ENCODE measurements at regions not wholly inside any gene's neighbourhood (a gene's known extent, or its start where the extent isn't known, plus 50 kb on each side); places are given as distances from the start of the nearest gene placed in this dataset.

DNA sequence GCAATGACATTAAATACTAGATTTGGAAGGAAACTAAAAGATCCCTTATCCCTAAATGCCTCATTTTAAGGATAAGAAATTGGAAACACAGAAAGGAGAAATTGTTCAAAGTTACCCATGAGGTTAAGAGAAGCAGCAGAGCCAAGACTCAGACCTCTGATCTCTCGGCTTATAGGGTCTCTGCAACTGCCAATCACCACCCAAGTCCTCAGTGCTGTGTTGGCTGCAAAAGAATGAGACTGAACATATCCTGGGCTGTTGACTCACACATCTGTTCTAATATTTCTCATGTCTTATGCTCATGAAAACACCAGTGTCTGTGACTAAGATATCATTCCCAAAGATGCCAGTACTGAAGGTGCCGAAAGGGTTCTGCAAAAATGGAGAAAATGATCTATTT lies 153.3 kb downstream of the XPNPEP1 start:
- no peak overlapping the region for H3K9ac ChIP-seq (ENCODE audit: low read length)
- H3K9me2 ChIP-seq (ENCODE audit: low read depth, low read length): no peaks in the 10 kb centered on the region
- H3K79me2 ChIP-seq (ENCODE audit: insufficient read depth, low read length): no peaks in the 10 kb centered on the region
- no peaks in the 10 kb centered on the region for H3K27me3 ChIP-seq (ENCODE audit: insufficient read depth, low read length)
- H3K9me3 ChIP-seq (ENCODE audit: low read length): no peaks in the 10 kb centered on the region
- H3K36me3 ChIP-seq (ENCODE audit: insufficient read depth, low read length): no peaks in the 10 kb centered on the region
- no peak overlapping the region for H2AFZ ChIP-seq (ENCODE audit: low read length)
- no peaks in the 10 kb centered on the region for H4K20me1 ChIP-seq (ENCODE audit: insufficient read depth, low read length)
- H3K27ac ChIP-seq (ENCODE audit: low read depth, low read length, poor library complexity, severe bottlenecking): no peak overlapping the region
- no peak overlapping the region for H3K4me2 ChIP-seq (ENCODE audit: low read length)
- no peak overlapping the region for H3K4me3 ChIP-seq (ENCODE audit: low read depth, low read length, poor library complexity, severe bottlenecking)
- H3K4me1 ChIP-seq (ENCODE audit: insufficient read depth, low read length, severe bottlenecking): no peaks in the 10 kb centered on the region
- TF ChIP-seq CTCF (IDR thresholded peaks at IDR 0.05; ENCODE audit: low read length) (no peak), EZH2 (IDR thresholded peaks at IDR 0.05; ENCODE audit: borderline replicate concordance, low read length) (no peak)
- no peaks in the 10 kb centered on the region for H3F3A ChIP-seq (ENCODE audit: insufficient read depth, low read length)

GRCh38 chr10:109765838-109766237 lies 157.5 kb downstream of the XPNPEP1 start:
- no peak for TF ChIP-seq CTCF (IDR thresholded peaks at IDR 0.05; ENCODE audit: low read length)
- TF ChIP-seq EZH2 (IDR thresholded peaks at IDR 0.05; ENCODE audit: borderline replicate concordance, low read length): no peak
- Histone ChIP-seq H3K4me1 (ENCODE audit: insufficient read depth, low read length, severe bottlenecking) (no peaks in the 10 kb centered on the region), H3K9me3 (ENCODE audit: low read length) (no peaks in the 10 kb centered on the region), H3K9me2 (ENCODE audit: low read depth, low read length) (no peaks in the 10 kb centered on the region), H3K9ac (ENCODE audit: low read length) (no peak overlapping the region), H3K36me3 (ENCODE audit: insufficient read depth, low read length) (no peaks in the 10 kb centered on the region), H3K4me3 (ENCODE audit: low read depth, low read length, poor library complexity, severe bottlenecking) (no peak overlapping the region), H3F3A (ENCODE audit: insufficient read depth, low read length) (no peaks in the 10 kb centered on the region), H3K27me3 (ENCODE audit: insufficient read depth, low read length) (no peaks in the 10 kb centered on the region), H3K79me2 (ENCODE audit: insufficient read depth, low read length) (no peaks in the 10 kb centered on the region), H3K4me2 (ENCODE audit: low read length) (no peak overlapping the region), H2AFZ (ENCODE audit: low read length) (no peak overlapping the region), H4K20me1 (ENCODE audit: insufficient read depth, low read length) (no peaks in the 10 kb centered on the region), H3K27ac (ENCODE audit: low read depth, low read length, poor library complexity, severe bottlenecking) (no peak overlapping the region)

DNA sequence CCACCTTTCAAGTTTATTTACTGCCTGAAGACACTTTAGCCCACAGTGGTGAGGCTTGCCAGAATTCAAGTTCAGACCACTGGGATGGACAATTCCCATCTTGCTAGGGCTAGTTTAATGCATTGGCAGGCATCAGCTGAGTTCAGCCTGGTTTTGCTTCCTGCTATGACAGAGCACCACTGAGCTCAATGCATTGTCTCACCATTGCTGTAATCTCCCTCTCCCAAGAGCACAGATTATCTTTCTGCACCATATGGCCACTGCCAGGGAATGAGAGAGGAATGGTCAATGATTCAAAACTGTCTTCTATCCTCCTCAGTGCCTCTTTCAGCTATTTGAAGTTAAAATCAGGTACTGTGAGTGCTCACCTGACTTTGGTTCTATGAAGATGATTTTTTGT lies 160.8 kb downstream of the XPNPEP1 start:
- Histone ChIP-seq H3K9me2 (ENCODE audit: low read depth, low read length) (no peaks in the 10 kb centered on the region), H3K79me2 (ENCODE audit: insufficient read depth, low read length) (no peaks in the 10 kb centered on the region), H4K20me1 (ENCODE audit: insufficient read depth, low read length) (no peaks in the 10 kb centered on the region), H3K27me3 (ENCODE audit: insufficient read depth, low read length) (no peaks in the 10 kb centered on the region), H3K36me3 (ENCODE audit: insufficient read depth, low read length) (no peaks in the 10 kb centered on the region), H3K9me3 (ENCODE audit: low read length) (no peaks in the 10 kb centered on the region), H3K4me3 (ENCODE audit: low read depth, low read length, poor library complexity, severe bottlenecking) (no peak overlapping the region), H3K27ac (ENCODE audit: low read depth, low read length, poor library complexity, severe bottlenecking) (no peak overlapping the region), H2AFZ (ENCODE audit: low read length) (no peak overlapping the region), H3F3A (ENCODE audit: insufficient read depth, low read length) (no peaks in the 10 kb centered on the region), H3K4me1 (ENCODE audit: insufficient read depth, low read length, severe bottlenecking) (no peaks in the 10 kb centered on the region), H3K4me2 (ENCODE audit: low read length) (no peak overlapping the region), H3K9ac (ENCODE audit: low read length) (no peak overlapping the region)
- no peak for TF ChIP-seq CTCF (IDR thresholded peaks at IDR 0.05; ENCODE audit: low read length)
- TF ChIP-seq EZH2 (IDR thresholded peaks at IDR 0.05; ENCODE audit: borderline replicate concordance, low read length): no peak

All from OCI-LY1 (cell line).